Activated CD8-positive, alpha-beta T cell treated with anti-CD3 and anti-CD28 coated beads for 36 hours (primary cell): ENCODE measurements at regions not wholly inside any gene's neighbourhood (a gene's known extent, or its start where the extent isn't known, plus 50 kb on each side); places are given as distances from the start of the nearest gene placed in this dataset.

Experiments
- ATAC-seq: fragments of 200-7000 bp; cut with Tn5 transposase; one replicate; pipeline ENCODE4 v1.10.0; 2021; ENCODE audit warnings: mild to moderate bottlenecking, moderate library complexity
- CTCF ChIA-PET: fragments of 350-600 bp; sonication (Branson Sonifier 250); formaldehyde crosslinking; loops from one replicate; lab custom pipeline; 2021; ENCODE audit warnings: antibody characterized with exemption; lab: Charles Lee
- POLR2A ChIA-PET: fragments of 350-600 bp; sonication (Branson Sonifier 250); formaldehyde crosslinking; loops from one replicate; lab custom pipeline; 2021; ENCODE audit warnings: antibody characterized with exemption; lab: Charles Lee
- DNase-seq: peaks from one replicate; pipeline ENCODE4 v3.0.0-alpha.2; 2020
- H3K27ac Mint-ChIP-seq: one replicate; pipeline ENCODE4 v1.8.0; 2021; ENCODE audit warnings: mild to moderate bottlenecking, mixed read lengths
- H3K27me3 Mint-ChIP-seq: one replicate; pipeline ENCODE4 v1.8.0; 2021; ENCODE audit warnings: mixed read lengths
- H3K36me3 Mint-ChIP-seq: one replicate; pipeline ENCODE4 v1.8.0; 2021; ENCODE audit warnings: low read depth, mixed read lengths
- H3K4me1 Mint-ChIP-seq: one replicate; pipeline ENCODE4 v1.8.0; 2021; ENCODE audit warnings: low read depth, mixed read lengths
- H3K4me3 Mint-ChIP-seq: one replicate; pipeline ENCODE4 v1.8.0; 2021; ENCODE audit warnings: mild to moderate bottlenecking, moderate library complexity, mixed read lengths
- H3K9me3 Mint-ChIP-seq: one replicate; pipeline ENCODE4 v1.8.0; 2021; ENCODE audit warnings: mixed read lengths
- CTCF ChIP-seq: fragments of 200-600 bp; IDR thresholded peaks from one replicate; pipeline ENCODE4 v1.8.0; 2022; ENCODE audit warnings: antibody characterized with exemption, mild to moderate bottlenecking
- intact Hi-C: fragments of 100-400 bp; cut with micrococcal nuclease; formaldehyde crosslinking; loops from one replicate; pipeline ENCODE4 v1.10.0; 2022

- no peak for TF ChIP-seq CTCF
- Mint-ChIP-seq H3K4me1 (no peaks in the 10 kb centered on the region), H3K36me3 (no peaks in the 10 kb centered on the region), H3K27ac (no peak overlapping the region), H3K4me3 (no peak overlapping the region), H3K27me3 (no peaks in the 10 kb centered on the region), H3K9me3 (no peaks in the 10 kb centered on the region)
- ATAC-seq (no peak), DNase-seq (no peak)
- ChIA-PET POLR2A (no interaction called here), CTCF (no interaction called here)
- intact Hi-C loops, result no loop called here
Measured at GRCh38 chr5:125974679-125975078, 448.5 kb upstream of the GRAMD2B start.

DNA sequence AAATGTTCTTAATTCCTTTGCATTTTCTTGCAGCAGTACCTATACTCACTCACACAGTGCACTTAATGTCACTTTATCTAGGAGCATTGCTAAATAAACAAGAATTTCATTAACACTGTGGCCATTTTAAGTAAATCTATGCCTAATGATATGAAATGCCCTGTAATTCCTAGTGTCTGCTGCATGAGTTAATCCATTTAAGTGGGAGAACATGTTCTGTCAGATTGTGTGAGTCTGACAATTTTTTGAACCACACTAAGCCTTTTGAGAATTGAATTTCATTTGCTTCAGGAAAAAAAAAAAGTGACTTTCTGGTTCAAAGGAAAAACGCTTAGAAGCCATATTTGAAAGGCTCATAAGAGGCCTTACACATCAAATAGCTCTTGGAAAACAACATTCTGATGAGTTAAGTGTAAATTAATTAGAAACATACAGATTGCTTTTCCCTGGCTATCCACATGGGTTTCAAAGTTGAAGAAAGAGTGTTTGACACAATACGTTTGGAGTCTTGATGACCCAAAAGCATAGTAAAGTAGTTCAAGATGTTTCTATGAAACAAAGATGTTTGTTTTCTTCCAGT, 446.7 kb upstream of the GRAMD2B start:
- CTCF ChIA-PET, result interaction anchor here (0.7 kb wide), 1 partner anchor 200 kb away, joined by 3 read pairs; no protein-coding TSS in a partner anchor

GRCh38 chr5:125978015-125978414, 445.2 kb upstream of the GRAMD2B start:
- Mint-ChIP-seq H3K36me3 (no peaks in the 10 kb centered on the region), H3K4me3 (no peak overlapping the region), H3K9me3 (no peaks in the 10 kb centered on the region), H3K27ac (no peak overlapping the region), H3K4me1 (no peaks in the 10 kb centered on the region), H3K27me3 (no peaks in the 10 kb centered on the region)
- POLR2A ChIA-PET, result no interaction called here
- ATAC-seq (no peak), DNase-seq (no peak)
- no peak for TF ChIP-seq CTCF
- intact Hi-C loops, result no loop called here
- CTCF ChIA-PET, result no interaction called here

More for the DNA sequence above, 446.7 kb upstream of the GRAMD2B start:
- H3K36me3 Mint-ChIP-seq, result no peaks in the 10 kb centered on the region
- H3K27ac Mint-ChIP-seq, result no peak overlapping the region
- no peak for TF ChIP-seq CTCF
- POLR2A ChIA-PET, result no interaction called here
- no peak for DNase-seq
- no peaks in the 10 kb centered on the region for H3K27me3 Mint-ChIP-seq
- no peak overlapping the region for H3K4me3 Mint-ChIP-seq
- H3K4me1 Mint-ChIP-seq, result no peaks in the 10 kb centered on the region
- H3K9me3 Mint-ChIP-seq, result no peaks in the 10 kb centered on the region
- no peak for ATAC-seq
- intact Hi-C loops, result no loop called here

DNA sequence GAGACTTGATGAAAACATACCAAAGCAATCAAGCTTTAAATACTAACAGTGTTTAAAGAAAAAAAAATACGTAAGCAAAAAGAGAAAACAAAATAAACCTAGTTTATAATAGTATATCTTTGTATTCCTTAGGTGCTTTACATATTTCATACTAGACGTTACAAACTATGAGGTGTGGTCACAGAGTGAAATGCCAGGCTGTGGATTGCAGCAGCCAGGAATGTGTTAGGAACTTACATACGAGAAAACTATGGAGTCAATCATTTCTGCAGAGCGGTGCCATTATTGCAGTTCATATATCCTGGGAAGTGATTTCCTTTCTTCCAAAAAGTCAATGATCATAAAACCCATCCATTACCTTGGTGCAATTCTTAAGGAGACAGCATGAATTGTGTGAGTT, 443.6 kb upstream of the GRAMD2B start:
- Mint-ChIP-seq H3K4me3 (no peak overlapping the region), H3K27me3 (no peaks in the 10 kb centered on the region), H3K9me3 (no peaks in the 10 kb centered on the region), H3K27ac (no peak overlapping the region), H3K36me3 (no peaks in the 10 kb centered on the region), H3K4me1 (no peaks in the 10 kb centered on the region)
- CTCF ChIA-PET, result no interaction called here
- ATAC-seq (no peak), DNase-seq (no peak)
- intact Hi-C loops, result no loop called here
- TF ChIP-seq CTCF, result no peak
- POLR2A ChIA-PET, result no interaction called here

DNA sequence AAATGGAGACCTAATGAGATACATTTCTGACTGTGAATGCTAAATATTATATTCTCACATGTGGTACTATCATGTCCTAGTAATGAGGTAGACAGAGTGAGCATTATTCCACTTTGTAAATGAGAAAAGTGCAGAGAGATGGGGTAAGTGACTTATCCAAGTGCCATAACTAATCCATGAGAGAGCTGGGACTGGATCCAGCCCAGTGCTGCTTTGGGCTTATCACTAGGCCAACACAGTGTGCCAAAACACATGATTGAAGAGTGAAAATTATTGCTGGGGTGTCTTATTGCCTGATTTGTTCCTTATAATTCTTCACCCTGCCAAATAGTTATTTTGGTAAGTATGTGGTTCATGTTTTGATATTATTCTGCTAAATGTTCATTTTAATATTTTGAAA, 442.2 kb upstream of the GRAMD2B start:
- ATAC-seq (no peak), DNase-seq (no peak)
- CTCF ChIA-PET, result no interaction called here
- no peak overlapping the region for H3K4me3 Mint-ChIP-seq
- no peak overlapping the region for H3K27ac Mint-ChIP-seq
- no peak for TF ChIP-seq CTCF
- POLR2A ChIA-PET, result no interaction called here
- H3K4me1 Mint-ChIP-seq, result no peaks in the 10 kb centered on the region
- intact Hi-C loops, result no loop called here
- no peaks in the 10 kb centered on the region for H3K36me3 Mint-ChIP-seq
- H3K9me3 Mint-ChIP-seq, result no peaks in the 10 kb centered on the region
- H3K27me3 Mint-ChIP-seq, result no peaks in the 10 kb centered on the region
